ENCODE measurements at regions not wholly inside any gene's neighbourhood (a gene's known extent, or its start where the extent isn't known, plus 50 kb on each side); places are given as distances from the start of the nearest gene placed in this dataset.
A peak's percentile ranks its signal among the peaks of the same experiment; 100 is the strongest.

DNA sequence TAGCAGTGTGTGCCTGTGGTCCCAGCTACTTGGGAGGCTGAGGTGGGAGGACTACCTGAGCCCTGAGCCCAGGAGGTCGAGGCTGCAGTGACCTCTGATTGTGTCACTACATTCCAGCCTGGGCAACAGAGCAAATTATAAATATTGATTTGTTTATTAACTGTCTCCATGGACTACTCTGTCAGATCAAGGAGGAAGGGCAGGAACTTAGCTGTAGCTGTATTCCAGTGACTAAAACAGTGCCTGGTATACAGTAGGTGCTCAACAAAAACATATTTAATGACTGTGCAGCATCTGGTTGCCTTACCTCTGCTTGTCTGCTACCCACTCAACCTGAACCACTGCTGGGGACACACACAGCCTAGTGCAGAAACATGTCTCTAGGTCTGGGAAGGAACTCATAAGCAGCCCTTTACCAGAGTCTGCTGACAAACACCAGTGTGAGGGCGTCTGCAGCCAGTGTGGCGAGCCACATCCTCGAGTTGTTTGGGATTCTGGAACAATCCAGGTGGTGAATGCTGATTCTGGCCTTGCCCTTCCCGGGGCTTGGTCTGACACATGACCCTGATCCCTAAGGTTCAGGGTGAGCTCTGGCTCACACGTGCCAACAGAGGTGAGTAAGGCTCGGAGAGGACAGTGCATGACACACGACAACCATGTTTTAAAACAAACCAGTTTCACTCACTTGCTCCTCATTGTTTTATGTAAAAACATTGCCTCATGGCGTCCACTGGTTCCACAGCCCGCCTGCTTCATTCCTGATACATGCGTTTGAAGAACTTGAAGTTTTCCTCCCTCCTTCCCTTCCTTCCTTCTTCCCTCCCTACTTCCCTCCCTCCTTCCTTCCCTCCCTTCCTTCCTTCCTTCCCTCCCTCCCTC lies 117.9 kb upstream of the ZNF217 start:
- no peaks in the 10 kb centered on the region for H3K36me3 Mint-ChIP-seq (ENCODE audit: insufficient read depth)
- no peak overlapping the region for H3K4me3 Mint-ChIP-seq (ENCODE audit: low read depth)
- no peaks in the 10 kb centered on the region for H3K27me3 Mint-ChIP-seq
- H3K27ac Mint-ChIP-seq: no peak overlapping the region
- no peaks in the 10 kb centered on the region for H3K9me3 Mint-ChIP-seq (ENCODE audit: low read depth)
- TF ChIP-seq, protein P1, sequence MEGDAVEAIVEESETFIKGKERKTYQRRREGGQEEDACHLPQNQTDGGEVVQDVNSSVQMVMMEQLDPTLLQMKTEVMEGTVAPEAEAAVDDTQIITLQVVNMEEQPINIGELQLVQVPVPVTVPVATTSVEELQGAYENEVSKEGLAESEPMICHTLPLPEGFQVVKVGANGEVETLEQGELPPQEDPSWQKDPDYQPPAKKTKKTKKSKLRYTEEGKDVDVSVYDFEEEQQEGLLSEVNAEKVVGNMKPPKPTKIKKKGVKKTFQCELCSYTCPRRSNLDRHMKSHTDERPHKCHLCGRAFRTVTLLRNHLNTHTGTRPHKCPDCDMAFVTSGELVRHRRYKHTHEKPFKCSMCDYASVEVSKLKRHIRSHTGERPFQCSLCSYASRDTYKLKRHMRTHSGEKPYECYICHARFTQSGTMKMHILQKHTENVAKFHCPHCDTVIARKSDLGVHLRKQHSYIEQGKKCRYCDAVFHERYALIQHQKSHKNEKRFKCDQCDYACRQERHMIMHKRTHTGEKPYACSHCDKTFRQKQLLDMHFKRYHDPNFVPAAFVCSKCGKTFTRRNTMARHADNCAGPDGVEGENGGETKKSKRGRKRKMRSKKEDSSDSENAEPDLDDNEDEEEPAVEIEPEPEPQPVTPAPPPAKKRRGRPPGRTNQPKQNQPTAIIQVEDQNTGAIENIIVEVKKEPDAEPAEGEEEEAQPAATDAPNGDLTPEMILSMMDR (IDR thresholded peaks at IDR 0.05; ENCODE audit: unreplicated experiment): no peak
- DNase-seq (ENCODE audit: low spot score, unreplicated experiment): no peak
- peaks cover 15% of the 10 kb centered on the region for H3K4me1 Mint-ChIP-seq (ENCODE audit: low read depth)

DNA sequence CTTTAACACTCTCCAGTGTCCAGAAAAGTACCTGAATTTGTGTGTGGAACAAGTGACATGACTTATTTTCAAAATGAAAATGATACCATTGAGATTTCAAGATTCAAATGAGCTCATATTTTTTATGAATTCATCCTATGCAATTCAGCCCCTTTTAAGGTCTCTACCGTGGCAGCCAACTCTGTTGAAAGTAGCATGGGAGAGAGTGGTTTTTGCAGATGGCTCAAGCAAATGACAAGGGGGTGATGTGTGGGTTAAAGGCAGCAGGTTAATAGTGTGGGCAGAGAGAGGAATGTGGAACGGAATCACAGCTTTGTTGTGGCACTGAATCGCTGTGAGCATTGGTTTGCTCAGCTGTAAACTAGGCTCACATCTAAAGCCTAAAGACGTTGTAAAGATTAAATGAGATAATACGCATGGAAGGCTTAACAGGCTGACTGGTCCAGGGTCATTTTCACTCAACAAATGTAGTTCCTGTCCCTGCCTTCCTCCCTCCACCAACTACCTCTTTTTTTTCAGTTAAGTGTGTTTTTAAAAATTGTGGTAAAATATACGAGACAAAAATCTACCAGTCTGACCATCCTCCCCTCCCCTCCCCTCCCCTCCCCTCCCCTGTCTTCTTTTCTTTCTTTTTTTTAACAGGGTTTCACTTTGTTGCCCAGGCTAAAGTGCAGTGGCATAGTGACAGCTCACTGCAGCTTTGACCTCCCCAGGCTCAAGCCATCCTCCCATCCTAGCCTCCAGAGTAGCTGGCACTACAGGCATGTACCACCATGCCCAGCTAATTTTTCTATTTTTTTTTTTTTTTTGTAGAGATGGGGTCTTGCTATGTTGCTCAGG lies 114.7 kb upstream of the ZNF217 start:
- no peaks in the 10 kb centered on the region for H3K27me3 Mint-ChIP-seq
- no peaks in the 10 kb centered on the region for H3K9me3 Mint-ChIP-seq (ENCODE audit: low read depth)
- H3K27ac Mint-ChIP-seq: no peak overlapping the region
- H3K36me3 Mint-ChIP-seq (ENCODE audit: insufficient read depth): no peaks in the 10 kb centered on the region
- no peak overlapping the region for H3K4me3 Mint-ChIP-seq (ENCODE audit: low read depth)
- H3K4me1 Mint-ChIP-seq (ENCODE audit: low read depth): peaks cover 16% of the 10 kb centered on the region
- no peak for DNase-seq (ENCODE audit: low spot score, unreplicated experiment)
- TF ChIP-seq, protein P1 (IDR thresholded peaks at IDR 0.05; ENCODE audit: unreplicated experiment): no peak

DNA sequence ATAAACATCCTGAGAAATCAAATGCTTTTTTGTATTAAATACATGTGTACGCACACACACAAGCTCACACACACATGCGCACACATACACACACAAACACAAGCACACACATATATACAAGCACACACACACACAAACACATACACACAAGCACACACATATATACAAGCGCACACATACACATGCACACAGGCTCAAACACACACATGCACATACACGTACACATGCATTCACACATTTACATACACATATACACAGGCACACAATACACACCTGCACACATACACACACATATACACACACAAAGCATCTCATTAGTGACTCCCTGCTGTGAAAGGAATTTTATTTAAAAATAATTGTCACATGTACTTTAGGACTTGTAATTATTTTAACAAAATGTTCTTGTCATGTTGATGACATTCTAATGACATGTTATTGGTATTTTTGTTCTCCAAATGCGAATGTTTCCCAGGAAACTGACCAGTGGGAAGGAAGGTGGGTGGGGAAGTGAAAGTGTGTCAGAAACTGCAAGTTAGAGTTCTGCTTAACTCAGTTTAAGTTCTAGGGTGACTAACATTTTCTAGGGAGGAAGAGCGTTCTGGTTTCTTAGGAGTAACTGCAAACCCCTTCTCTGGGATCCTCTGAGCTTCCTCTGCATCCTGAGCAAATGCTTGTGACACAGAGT lies 113.9 kb upstream of the ZNF217 start:
- H3K36me3 Mint-ChIP-seq (ENCODE audit: insufficient read depth): no peaks in the 10 kb centered on the region
- peaks cover 16% of the 10 kb centered on the region for H3K4me1 Mint-ChIP-seq (ENCODE audit: low read depth)

DNA sequence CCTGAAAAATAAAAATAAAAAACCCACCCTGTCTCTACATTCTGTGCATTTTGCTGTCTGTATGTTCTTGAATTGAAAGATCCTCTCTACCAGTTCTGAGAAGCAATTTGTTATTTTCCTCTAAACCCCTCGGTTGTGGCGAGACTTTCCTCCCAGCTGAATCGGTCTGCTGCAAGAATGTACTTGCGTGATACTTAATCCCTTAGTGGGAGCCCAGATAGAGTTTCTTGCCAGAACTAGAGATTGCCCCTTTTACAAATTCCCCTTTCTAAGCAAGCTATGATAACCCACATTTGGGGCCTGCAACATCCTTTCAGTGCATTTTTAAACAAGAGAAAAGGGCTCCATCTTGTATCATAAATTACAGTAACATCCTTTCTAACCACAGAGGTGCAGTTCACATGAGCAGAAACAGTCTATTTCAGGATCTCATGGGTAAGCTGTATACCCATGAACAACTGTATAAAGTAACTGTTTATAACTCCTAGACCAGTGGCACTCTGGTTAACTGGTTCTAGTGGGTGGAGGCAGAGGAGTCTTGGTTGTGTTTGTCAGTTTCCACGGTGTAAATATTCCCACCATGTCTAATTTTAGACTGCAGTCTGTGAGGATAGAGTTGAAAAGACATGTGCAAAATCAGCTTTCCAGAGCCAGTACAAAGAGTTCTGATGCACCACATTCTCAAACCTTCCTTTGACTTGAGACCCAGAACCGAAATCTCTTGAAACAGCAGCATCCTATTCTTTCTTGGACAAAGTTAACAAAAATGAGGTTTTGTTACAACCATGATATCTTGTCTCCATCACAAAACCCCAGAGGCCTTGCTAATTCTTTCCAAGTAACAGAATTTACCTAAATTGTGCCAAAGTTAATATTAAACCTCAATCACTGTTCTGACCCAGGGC lies 113.1 kb upstream of the ZNF217 start:
- Mint-ChIP-seq H3K36me3 (ENCODE audit: insufficient read depth) (no peaks in the 10 kb centered on the region), H3K27ac (peak overlapping the region; percentile 60), H3K4me3 (ENCODE audit: low read depth) (no peak overlapping the region), H3K9me3 (ENCODE audit: low read depth) (no peaks in the 10 kb centered on the region), H3K27me3 (no peaks in the 10 kb centered on the region), H3K4me1 (ENCODE audit: low read depth) (peaks cover 16% of the 10 kb centered on the region)
- DNase-seq (ENCODE audit: low spot score, unreplicated experiment): no peak
- TF ChIP-seq, protein P1 (IDR thresholded peaks at IDR 0.05; ENCODE audit: unreplicated experiment): no peak

More for the DNA sequence above, 113.9 kb upstream of the ZNF217 start:
- Mint-ChIP-seq H3K9me3 (ENCODE audit: low read depth) (no peaks in the 10 kb centered on the region), H3K4me3 (ENCODE audit: low read depth) (no peak overlapping the region), H3K27me3 (no peaks in the 10 kb centered on the region), H3K27ac (no peak overlapping the region)
- TF ChIP-seq, protein P1 (IDR thresholded peaks at IDR 0.05; ENCODE audit: unreplicated experiment): no peak
- no peak for DNase-seq (ENCODE audit: low spot score, unreplicated experiment)

All from progenitor cell of endocrine pancreas (in vitro differentiated cells).